SJSA1 (cell line): ENCODE measurements at regions not wholly inside any gene's neighbourhood (a gene's known extent, or its start where the extent isn't known, plus 50 kb on each side); places are given as distances from the start of the nearest gene placed in this dataset.
"Not testable (repeated sequence)": the region's sequence is repeated elsewhere in the genome, so short reads cannot be mapped to it uniquely, and the experiment has no call there.

Experiments used
- DNase-seq, 2 experiments: peaks; one replicate each; pipeline ENCODE4 v3.0.0-alpha.2; 2015 to 2020; ENCODE audit warnings: low spot score in 2 of 2, low read depth in 1 of 2
- H3K27ac ChIP-seq: fragments of 250-450 bp; sonication (Bioruptor Pico); 2 replicates; pipeline ENCODE4 v1.5.1; 2020; ENCODE audit warnings: mild to moderate bottlenecking, moderate library complexity
- H3K27me3 ChIP-seq: fragments of 250-450 bp; sonication (Bioruptor Pico); replicated peaks from 2 replicates; pipeline ENCODE4 v1.5.1; 2020; ENCODE audit warnings: mild to moderate bottlenecking, moderate library complexity
- H3K36me3 ChIP-seq: fragments of 250-450 bp; sonication (Bioruptor Pico); 2 replicates; pipeline ENCODE4 v1.5.1; 2020; ENCODE audit warnings: mild to moderate bottlenecking
- H3K4me1 ChIP-seq: fragments of 250-450 bp; sonication (Bioruptor Pico); replicated peaks from 2 replicates; pipeline ENCODE4 v1.6.1; 2021; ENCODE audit warnings: mild to moderate bottlenecking
- H3K4me3 ChIP-seq: fragments of 250-450 bp; sonication (Bioruptor Pico); 2 replicates; pipeline ENCODE4 v1.5.1; 2020; ENCODE audit warnings: mild to moderate bottlenecking
- H3K9me3 ChIP-seq: fragments of 250-450 bp; sonication (Bioruptor Pico); replicated peaks from 2 replicates; pipeline ENCODE4 v1.5.1; 2020; ENCODE audit warnings: mild to moderate bottlenecking

DNA sequence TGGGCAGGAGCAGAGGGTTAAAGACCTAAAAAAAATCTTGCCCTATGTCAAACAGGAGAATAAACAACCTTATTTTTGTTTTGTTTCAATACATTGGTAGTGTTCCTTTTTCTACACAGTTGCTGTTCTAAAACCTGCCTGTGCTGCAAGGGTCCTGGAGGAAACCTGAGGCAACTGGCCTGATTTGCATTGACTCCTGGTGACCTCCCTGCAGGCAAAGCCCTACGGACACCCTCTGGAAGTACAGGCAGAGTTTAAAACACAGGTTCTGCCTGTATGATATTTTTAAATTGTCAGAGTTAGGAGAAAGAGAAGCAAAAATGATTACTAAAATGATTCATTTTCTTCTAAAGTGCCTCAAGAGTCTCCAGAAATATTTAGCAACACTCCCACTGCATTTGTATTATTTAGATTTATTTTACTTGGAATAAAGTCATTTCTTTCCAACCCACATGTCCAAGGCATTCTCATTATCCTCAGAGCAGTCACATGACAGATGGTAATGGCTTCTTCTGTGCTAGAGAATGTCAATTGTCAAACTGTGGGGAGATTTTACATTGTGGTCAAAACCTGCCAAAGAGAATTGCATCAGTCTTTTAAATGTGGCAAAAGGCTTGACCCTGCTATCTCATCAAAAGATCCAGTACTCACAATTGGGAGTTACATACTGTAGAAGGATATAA, 559.6 kb downstream of the CETN3 start:
- DNase-seq = no peak
- Histone ChIP-seq H3K9me3 (no peaks in the 10 kb centered on the region), H3K4me3 (no peak overlapping the region), H3K36me3 (no peaks in the 10 kb centered on the region), H3K27ac (no peak overlapping the region), H3K4me1 (no peaks in the 10 kb centered on the region), H3K27me3 (no peaks in the 10 kb centered on the region)

DNA sequence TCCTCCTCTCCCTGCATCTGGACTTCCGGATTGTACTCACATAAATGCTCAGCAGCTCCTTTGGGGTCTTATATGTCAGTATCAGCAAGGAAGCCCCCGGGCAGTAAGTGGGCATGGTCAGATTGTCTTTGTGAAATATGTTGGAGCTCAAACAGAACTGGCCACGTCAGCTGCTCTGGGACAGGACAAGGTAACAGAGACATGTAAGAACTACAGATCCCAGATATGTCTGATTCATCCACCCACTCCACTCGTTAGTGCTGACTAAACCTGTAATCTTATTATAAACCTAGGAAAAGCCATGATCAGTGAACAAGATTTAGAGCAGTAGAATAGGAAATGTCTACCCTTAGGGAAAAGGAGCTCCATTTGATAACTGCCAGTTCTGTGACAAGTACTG, 561.8 kb downstream of the CETN3 start:
- Histone ChIP-seq H3K27me3 (no peaks in the 10 kb centered on the region), H3K27ac (no peak overlapping the region), H3K9me3 (no peaks in the 10 kb centered on the region), H3K4me3 (no peak overlapping the region), H3K4me1 (no peaks in the 10 kb centered on the region), H3K36me3 (no peaks in the 10 kb centered on the region)
- DNase-seq = no peak

DNA sequence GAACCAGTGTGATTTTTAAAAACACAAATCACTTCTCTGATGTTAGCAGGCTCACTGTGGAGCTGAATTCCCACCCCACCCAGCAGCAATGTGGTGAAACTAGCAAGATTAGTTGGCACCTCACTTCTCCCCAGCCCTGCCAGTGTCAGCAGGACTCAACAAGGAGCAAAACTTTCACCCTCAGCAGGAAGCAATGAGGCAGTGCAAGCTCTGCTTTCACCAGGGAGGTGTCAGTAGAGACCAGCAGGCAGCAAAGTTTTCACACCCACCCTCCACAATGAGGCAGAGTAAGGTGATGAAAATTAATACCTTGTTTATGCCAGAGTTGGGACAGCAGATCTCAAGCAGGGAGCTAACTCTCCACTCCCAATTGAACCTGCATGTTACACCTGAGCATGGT, 565.0 kb downstream of the CETN3 start:
- H3K9me3 ChIP-seq = no peaks in the 10 kb centered on the region
- H3K27ac ChIP-seq = no peak overlapping the region
- H3K4me1 ChIP-seq = no peaks in the 10 kb centered on the region
- no peaks in the 10 kb centered on the region for H3K27me3 ChIP-seq
- no peaks in the 10 kb centered on the region for H3K36me3 ChIP-seq
- no peak overlapping the region for H3K4me3 ChIP-seq
- DNase-seq = no peak

DNA sequence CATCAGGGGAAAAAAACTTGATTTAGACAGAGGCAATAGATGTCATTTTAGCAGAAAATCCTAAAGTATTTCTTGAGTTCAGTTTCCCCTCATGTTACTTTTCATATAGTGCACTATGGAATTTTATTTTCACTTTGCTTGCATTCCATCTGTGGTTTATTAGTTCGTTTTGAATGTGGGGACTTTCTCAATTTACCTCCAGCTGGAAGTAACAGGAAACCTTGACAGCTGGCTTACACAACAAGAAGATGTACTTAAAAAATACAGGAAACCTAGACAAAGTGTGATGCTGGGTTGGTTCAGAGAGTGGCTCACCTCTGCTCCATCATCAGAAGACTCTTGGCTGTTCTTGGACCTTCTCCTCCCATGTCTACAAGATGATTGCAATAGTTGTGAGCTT, 567.0 kb downstream of the CETN3 start:
- Histone ChIP-seq H3K27ac (no peak overlapping the region), H3K4me3 (no peak overlapping the region)
- DNase-seq = no peak

DNA sequence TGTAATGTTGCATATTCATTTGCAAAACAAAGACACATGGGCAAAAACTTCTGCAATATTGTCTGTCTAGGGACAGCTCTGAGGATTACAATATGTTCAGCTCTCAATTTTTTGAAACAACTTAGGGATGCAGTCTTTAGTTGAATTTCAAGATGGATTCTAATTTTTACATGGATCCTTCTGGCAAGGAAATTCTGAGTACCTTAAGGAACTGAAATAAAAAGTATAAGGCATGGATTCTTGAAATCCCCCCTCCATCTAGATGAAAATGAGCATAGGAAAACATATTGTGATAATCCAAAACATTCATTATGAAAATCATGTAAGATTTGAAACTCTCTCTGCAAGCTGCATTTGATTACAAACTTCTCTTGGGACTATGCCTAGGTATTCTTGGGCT, 568.6 kb downstream of the CETN3 start:
- Histone ChIP-seq H3K27me3 (no peaks in the 10 kb centered on the region), H3K9me3 (no peaks in the 10 kb centered on the region), H3K27ac (no peak overlapping the region), H3K36me3 (no peaks in the 10 kb centered on the region), H3K4me1 (no peaks in the 10 kb centered on the region), H3K4me3 (no peak overlapping the region)
- no peak for DNase-seq

More for the DNA sequence above, 567.0 kb downstream of the CETN3 start:
- Histone ChIP-seq H3K4me1 (no peaks in the 10 kb centered on the region), H3K27me3 (no peaks in the 10 kb centered on the region), H3K9me3 (no peaks in the 10 kb centered on the region), H3K36me3 (no peaks in the 10 kb centered on the region)

DNA sequence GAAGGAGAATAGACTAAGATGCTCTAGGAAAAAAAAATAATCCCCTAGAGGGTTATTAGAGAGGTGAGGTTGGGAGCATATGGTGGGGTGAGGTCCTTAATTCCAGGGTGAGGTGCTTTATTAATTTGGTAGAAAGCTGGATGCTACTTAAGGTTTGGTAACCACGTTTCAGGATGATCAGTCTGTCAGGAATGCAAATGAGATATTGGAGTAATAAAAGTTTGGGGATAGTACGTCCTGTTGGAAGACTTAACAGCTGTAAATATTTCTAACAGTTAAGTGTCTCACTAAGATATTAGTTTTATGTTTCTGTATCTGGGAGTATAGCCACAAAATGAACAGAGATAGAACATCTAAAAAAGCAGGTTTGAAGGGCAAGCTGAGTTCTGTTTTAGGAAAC, 578.9 kb downstream of the CETN3 start:
- Histone ChIP-seq H3K4me1 (no peaks in the 10 kb centered on the region), H3K27ac (no peak overlapping the region), H3K9me3 (no peaks in the 10 kb centered on the region), H3K27me3 (no peaks in the 10 kb centered on the region), H3K4me3 (no peak overlapping the region), H3K36me3 (no peaks in the 10 kb centered on the region)
- no peak for DNase-seq

DNA sequence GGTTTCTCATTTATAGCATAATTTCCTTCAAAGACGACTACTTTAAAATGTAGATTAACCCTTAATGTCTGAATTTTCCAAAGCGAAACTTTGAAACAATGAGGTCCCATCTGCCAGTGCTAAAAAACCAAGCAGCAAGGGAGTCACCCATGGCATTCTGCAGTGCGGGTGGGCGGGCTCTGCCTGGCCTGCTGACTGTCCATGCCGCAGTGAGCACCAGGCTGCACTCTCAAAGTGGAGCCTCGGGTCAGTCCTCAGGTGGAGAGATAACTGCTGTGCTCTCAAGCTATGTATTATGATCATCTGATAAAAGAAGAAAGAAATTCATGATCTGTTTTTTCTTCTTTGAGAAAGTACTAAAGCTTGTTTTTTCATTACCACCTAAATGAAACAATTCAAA, 581.6 kb downstream of the CETN3 start:
- Histone ChIP-seq H3K27me3 (no peaks in the 10 kb centered on the region), H3K36me3 (no peaks in the 10 kb centered on the region), H3K4me1 (no peaks in the 10 kb centered on the region), H3K9me3 (no peaks in the 10 kb centered on the region), H3K4me3 (no peak overlapping the region), H3K27ac (no peak overlapping the region)
- no peak for DNase-seq

DNA sequence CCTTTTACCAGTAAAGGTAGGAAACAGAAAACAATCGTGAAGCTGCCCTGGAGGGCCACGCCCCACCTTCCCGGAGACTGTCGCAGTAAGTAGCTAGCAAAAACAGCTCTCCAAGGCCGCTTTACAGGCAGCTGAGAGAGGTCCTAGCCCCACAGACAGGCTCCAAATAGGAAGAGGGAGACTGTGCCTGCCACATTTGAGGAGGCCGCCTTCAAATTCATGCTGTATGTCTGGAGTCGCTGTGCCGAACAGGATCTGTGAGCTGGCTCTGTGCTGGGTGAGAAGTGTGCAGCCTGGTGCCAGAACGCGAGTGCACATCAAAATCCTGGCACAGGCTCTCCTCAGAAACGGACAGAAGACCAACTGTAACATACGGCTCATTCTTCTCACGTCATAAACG, 582.2 kb downstream of the CETN3 start:
- H3K27ac ChIP-seq = no peak overlapping the region
- no peak overlapping the region for H3K4me3 ChIP-seq
- DNase-seq = no peak
- no peaks in the 10 kb centered on the region for H3K27me3 ChIP-seq
- H3K9me3 ChIP-seq = no peaks in the 10 kb centered on the region
- no peaks in the 10 kb centered on the region for H3K36me3 ChIP-seq
- no peaks in the 10 kb centered on the region for H3K4me1 ChIP-seq

DNA sequence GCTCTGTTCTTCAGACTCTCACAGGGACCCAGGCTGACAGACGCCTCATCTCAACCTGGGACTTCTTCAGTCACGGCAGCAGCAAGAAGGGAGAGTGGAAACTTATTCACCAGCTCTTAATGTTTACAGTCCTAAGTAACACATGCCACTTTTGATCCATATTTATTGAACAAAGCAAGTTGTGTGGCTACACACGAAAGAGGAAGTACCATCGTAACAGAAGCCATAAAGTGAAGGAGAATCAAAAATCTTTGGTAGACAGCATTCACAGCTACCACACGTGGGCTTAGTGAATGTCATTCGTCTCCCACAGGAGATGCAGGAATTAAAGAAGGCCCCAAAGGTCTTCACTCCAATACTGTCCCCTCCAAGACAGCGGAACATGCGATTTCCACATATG, 582.6 kb downstream of the CETN3 start:
- H3K4me3 ChIP-seq = no peak overlapping the region
- no peaks in the 10 kb centered on the region for H3K36me3 ChIP-seq
- H3K27me3 ChIP-seq = no peaks in the 10 kb centered on the region
- H3K4me1 ChIP-seq = no peaks in the 10 kb centered on the region
- H3K9me3 ChIP-seq = no peaks in the 10 kb centered on the region
- no peak for DNase-seq
- H3K27ac ChIP-seq = no peak overlapping the region

DNA sequence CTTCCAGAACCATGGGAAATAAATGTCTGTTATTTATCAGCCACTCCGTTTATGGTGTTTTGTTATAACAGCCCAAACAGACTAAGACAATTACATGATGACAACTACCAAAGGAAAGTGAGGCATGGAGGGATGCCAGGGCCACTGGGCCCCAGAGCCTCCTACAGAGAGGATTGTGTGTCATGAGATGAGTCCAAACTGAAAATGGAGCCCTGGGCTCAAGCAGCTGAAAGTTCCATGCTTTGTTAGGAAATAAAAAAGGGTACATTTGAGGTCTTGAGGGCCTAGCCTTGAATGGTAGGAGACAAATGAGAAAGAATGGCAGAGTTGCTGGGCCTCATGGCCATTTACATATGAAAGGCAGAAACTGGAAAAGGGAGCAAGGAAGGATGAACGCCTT, 586.5 kb downstream of the CETN3 start:
- DNase-seq = no peak
- Histone ChIP-seq H3K36me3 (no peaks in the 10 kb centered on the region), H3K9me3 (no peaks in the 10 kb centered on the region), H3K4me1 (no peaks in the 10 kb centered on the region), H3K27ac (no peak overlapping the region), H3K27me3 (no peaks in the 10 kb centered on the region), H3K4me3 (no peak overlapping the region)

DNA sequence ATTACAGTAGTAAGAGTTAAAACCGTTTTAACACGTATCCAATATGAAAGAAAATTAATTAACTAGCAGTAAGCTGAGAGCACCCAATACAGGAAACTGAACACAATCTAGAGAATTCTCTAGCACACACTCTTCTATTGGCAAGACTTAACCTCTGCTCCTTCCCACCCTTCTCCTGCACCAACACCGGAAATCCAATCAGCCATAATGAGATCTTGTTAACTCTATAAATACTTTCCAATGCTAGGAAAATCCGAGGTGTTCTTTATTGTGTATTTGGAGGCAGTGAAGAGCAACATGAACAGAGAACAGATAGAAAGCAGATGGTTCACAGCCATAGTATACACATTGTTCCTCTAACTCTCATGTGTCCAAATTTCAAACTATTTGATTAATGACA, 591.7 kb downstream of the CETN3 start:
- no peak overlapping the region for H3K27ac ChIP-seq
- no peaks in the 10 kb centered on the region for H3K36me3 ChIP-seq
- no peaks in the 10 kb centered on the region for H3K9me3 ChIP-seq
- no peaks in the 10 kb centered on the region for H3K27me3 ChIP-seq
- H3K4me1 ChIP-seq = no peaks in the 10 kb centered on the region
- DNase-seq = no peak
- H3K4me3 ChIP-seq = no peak overlapping the region

DNA sequence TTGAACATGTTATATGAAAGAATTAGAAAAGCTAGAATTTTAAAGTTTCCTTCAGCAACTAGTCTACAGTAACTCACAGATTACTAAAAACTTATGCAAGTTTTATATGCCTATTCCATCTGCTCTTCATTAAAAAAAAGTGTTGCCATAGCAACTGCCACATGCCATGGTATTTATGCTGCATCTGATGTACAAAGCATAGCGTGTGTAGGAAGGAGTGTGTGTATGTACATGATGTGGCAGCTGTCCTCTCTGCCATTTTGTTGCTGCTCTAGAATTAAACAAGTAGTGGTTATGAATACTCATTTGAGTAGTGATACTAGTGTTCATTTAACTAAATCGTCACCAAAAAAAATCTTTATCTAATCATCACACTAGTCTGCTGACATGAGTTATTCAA, 593.5 kb downstream of the CETN3 start:
- no peak for DNase-seq
- H3K27me3 ChIP-seq = no peaks in the 10 kb centered on the region
- no peaks in the 10 kb centered on the region for H3K9me3 ChIP-seq

DNA sequence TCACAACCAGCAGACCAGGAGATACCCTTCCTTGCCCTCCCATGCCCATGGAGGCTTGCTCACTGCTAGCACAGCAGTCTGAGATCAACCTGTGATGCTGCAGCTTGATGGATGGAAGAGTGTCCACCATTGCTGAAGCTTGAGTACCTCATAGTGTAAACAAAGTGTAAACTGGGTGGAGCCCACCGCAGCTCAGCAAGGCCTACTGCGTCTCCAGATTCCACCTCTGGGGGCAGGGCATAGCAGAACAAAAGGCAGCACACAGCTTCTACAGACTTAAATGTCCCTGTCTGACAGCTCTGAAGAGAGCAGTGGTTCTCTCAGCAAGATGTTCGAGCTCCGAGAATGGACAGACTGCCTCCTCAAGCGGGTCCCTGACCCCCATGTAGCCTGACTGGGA, 608.8 kb downstream of the CETN3 start:
- not testable (repeated sequence) for H3K36me3 ChIP-seq, H3K9me3 ChIP-seq, H3K27me3 ChIP-seq, DNase-seq, H3K4me3 ChIP-seq, H3K4me1 ChIP-seq, H3K27ac ChIP-seq

More for the DNA sequence above, 593.5 kb downstream of the CETN3 start:
- Histone ChIP-seq H3K27ac (no peak overlapping the region), H3K4me1 (no peaks in the 10 kb centered on the region), H3K36me3 (no peaks in the 10 kb centered on the region), H3K4me3 (no peak overlapping the region)

DNA sequence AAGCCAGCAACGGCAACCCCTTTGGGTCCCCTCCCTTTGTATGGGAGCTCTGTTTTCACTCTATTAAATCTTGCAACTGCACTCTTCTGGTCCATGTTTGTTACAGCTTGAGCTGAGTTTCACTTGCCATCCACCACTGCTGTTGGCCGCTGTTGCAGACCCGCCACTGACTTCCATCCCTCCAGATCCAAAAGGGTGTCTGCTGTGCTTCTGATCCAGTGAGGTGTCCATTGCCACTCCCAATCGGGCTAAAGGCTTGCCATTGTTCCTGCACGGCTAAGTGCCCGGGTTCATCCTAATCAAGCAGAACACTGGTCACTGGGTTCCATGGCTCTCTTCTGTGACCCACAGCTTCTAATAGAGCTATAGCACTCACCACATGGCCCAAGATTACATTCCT, 615.1 kb downstream of the CETN3 start:
- DNase-seq, H3K36me3 ChIP-seq, H3K4me1 ChIP-seq, H3K27ac ChIP-seq, H3K4me3 ChIP-seq, H3K9me3 ChIP-seq, H3K27me3 ChIP-seq: not testable (repeated sequence)

DNA sequence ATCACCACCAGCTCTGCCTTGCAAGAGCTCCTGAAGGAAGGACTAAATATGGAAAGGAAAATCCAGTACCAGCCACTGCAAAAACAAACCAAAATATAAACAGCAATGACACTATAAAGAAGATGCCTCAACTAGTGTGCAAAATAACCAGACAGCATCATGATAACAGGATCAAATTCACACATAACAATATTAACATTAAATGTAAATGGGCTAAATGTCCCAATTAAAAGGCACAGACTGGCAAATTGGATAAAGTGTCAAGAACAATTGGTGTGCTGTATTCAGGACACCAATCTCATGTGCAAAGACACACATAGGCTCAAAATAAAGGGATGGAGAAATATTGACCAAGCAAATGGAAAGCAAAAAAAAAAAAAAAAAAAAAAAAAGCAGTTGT, 629.8 kb downstream of the CETN3 start:
- not testable (repeated sequence) for H3K9me3 ChIP-seq, H3K36me3 ChIP-seq, H3K4me1 ChIP-seq, DNase-seq, H3K27ac ChIP-seq, H3K27me3 ChIP-seq, H3K4me3 ChIP-seq
